Loucy (cell line): ENCODE measurements at regions not wholly inside any gene's neighbourhood (a gene's known extent, or its start where the extent isn't known, plus 50 kb on each side); places are given as distances from the start of the nearest gene placed in this dataset.

Source experiments
- H2AFZ ChIP-seq: fragments of 200-600 bp; sonication (generic); 2 replicates; pipeline ENCODE4 v1.6.0; 2016; ENCODE audit warnings: antibody characterized with exemption, mild to moderate bottlenecking, low read length, moderate library complexity
- H3F3A ChIP-seq: fragments of 200-600 bp; 2 replicates; pipeline ENCODE4 v1.6.0; 2016; ENCODE audit warnings: antibody characterized with exemption, low read depth, mild to moderate bottlenecking
- H3K27me3 ChIP-seq: fragments of 200-600 bp; sonication (generic); 2 replicates; pipeline ENCODE4 v1.6.1; 2014; ENCODE audit warnings: low read length, mild to moderate bottlenecking; ENCODE audit not compliant: insufficient read depth, poor library complexity, severe bottlenecking
- H3K36me3 ChIP-seq: fragments of 200-600 bp; sonication (generic); 2 replicates; pipeline ENCODE4 v1.6.1; 2016; ENCODE audit warnings: low read length; ENCODE audit not compliant: insufficient read depth
- H3K4me1 ChIP-seq: fragments of 200-600 bp; sonication (generic); 2 replicates; pipeline ENCODE4 v1.5.1; 2014; ENCODE audit warnings: low read length, mild to moderate bottlenecking; ENCODE audit not compliant: insufficient read depth, poor library complexity, severe bottlenecking
- H3K4me2 ChIP-seq: fragments of 200-600 bp; sonication (generic); 2 replicates; pipeline ENCODE4 v1.6.0; 2014; ENCODE audit warnings: antibody characterized with exemption, low read length, low read depth, mild to moderate bottlenecking; ENCODE audit not compliant: poor library complexity, severe bottlenecking
- H3K4me3 ChIP-seq: fragments of 200-600 bp; sonication (generic); 2 replicates; pipeline ENCODE4 v1.5.1; 2014; ENCODE audit warnings: low read length, mild to moderate bottlenecking, mixed read lengths; ENCODE audit not compliant: poor library complexity, severe bottlenecking
- H3K79me2 ChIP-seq: fragments of 200-600 bp; sonication (generic); 2 replicates; pipeline ENCODE4 v1.6.1; 2014; ENCODE audit warnings: low read length; ENCODE audit not compliant: insufficient read depth
- H3K9ac ChIP-seq: fragments of 200-600 bp; sonication (generic); 2 replicates; pipeline ENCODE4 v1.6.0; 2014; ENCODE audit warnings: mild to moderate bottlenecking, low read depth, low read length, moderate library complexity; ENCODE audit not compliant: poor library complexity, severe bottlenecking
- H3K9me2 ChIP-seq: fragments of 200-600 bp; sonication (generic); replicated peaks from 2 replicates; pipeline ENCODE4 v1.6.1; 2016; ENCODE audit warnings: low read depth, low read length, mixed read lengths
- H3K9me3 ChIP-seq: fragments of 200-600 bp; sonication (generic); 2 replicates; pipeline ENCODE4 v1.6.1; 2014; ENCODE audit warnings: mild to moderate bottlenecking, antibody characterized with exemption, low read length, low read depth; ENCODE audit not compliant: insufficient read depth
- H4K20me1 ChIP-seq: fragments of 200-600 bp; sonication (generic); 2 replicates; pipeline ENCODE4 v1.6.0; 2014; ENCODE audit warnings: antibody characterized with exemption, low read length, mild to moderate bottlenecking; ENCODE audit not compliant: insufficient read depth, poor library complexity, severe bottlenecking
- CTCF ChIP-seq: fragments of 200-600 bp; sonication (generic); conservative IDR thresholded peaks from 2 replicates; pipeline ENCODE4 v1.5.1; 2014; ENCODE audit warnings: mild to moderate bottlenecking, antibody characterized with exemption, low read length
- EZH2phosphoT487 ChIP-seq: fragments of 200-600 bp; IDR thresholded peaks from 2 replicates; pipeline ENCODE4 v1.6.1; 2018; ENCODE audit warnings: antibody characterized with exemption, mild to moderate bottlenecking, moderate library complexity, borderline replicate concordance

GRCh38 chr4:187065806-187066205 is 342.1 kb upstream of the FAT1 start:
- H3K9me2 ChIP-seq, result no peaks in the 10 kb centered on the region
- H3K4me2 ChIP-seq, result no peak overlapping the region
- H3F3A ChIP-seq, result no peaks in the 10 kb centered on the region
- H4K20me1 ChIP-seq, result no peaks in the 10 kb centered on the region
- H2AFZ ChIP-seq, result no peak overlapping the region
- no peak overlapping the region for H3K4me3 ChIP-seq
- TF ChIP-seq EZH2phosphoT487 (no peak), CTCF (no peak)
- H3K27me3 ChIP-seq, result no peaks in the 10 kb centered on the region
- no peaks in the 10 kb centered on the region for H3K9me3 ChIP-seq
- no peaks in the 10 kb centered on the region for H3K36me3 ChIP-seq
- H3K9ac ChIP-seq, result no peak overlapping the region
- H3K79me2 ChIP-seq, result no peaks in the 10 kb centered on the region
- H3K4me1 ChIP-seq, result no peaks in the 10 kb centered on the region

GRCh38 chr4:187069398-187069797 is 345.7 kb upstream of the FAT1 start:
- Histone ChIP-seq H3K9me3 (no peaks in the 10 kb centered on the region; the same call in 1 of the 2 replicates), H3K27me3 (no peaks in the 10 kb centered on the region), H3K36me3 (no peaks in the 10 kb centered on the region), H3K4me2 (no peak overlapping the region), H4K20me1 (no peaks in the 10 kb centered on the region), H3K79me2 (no peaks in the 10 kb centered on the region), H3F3A (no peaks in the 10 kb centered on the region), H3K4me1 (no peaks in the 10 kb centered on the region), H3K4me3 (no peak overlapping the region), H2AFZ (no peak overlapping the region), H3K9me2 (no peaks in the 10 kb centered on the region), H3K9ac (no peak overlapping the region)
- no peak for TF ChIP-seq EZH2phosphoT487
- TF ChIP-seq CTCF, result no peak

GRCh38 chr4:187070158-187070557 is 346.5 kb upstream of the FAT1 start:
- Histone ChIP-seq H3K9me2 (no peaks in the 10 kb centered on the region), H2AFZ (no peak overlapping the region), H3K9me3 (no peaks in the 10 kb centered on the region; the same call in 1 of the 2 replicates), H3K36me3 (no peaks in the 10 kb centered on the region), H4K20me1 (no peaks in the 10 kb centered on the region), H3K9ac (no peak overlapping the region), H3K4me2 (no peak overlapping the region), H3F3A (no peaks in the 10 kb centered on the region), H3K4me3 (no peak overlapping the region), H3K27me3 (no peaks in the 10 kb centered on the region), H3K4me1 (no peaks in the 10 kb centered on the region), H3K79me2 (no peaks in the 10 kb centered on the region)
- no peak for TF ChIP-seq EZH2phosphoT487
- no peak for TF ChIP-seq CTCF
